ENCODE measurements at regions not wholly inside any gene's neighbourhood (a gene's known extent, or its start where the extent isn't known, plus 50 kb on each side); places are given as distances from the start of the nearest gene placed in this dataset.
A peak's percentile ranks its signal among the peaks of the same experiment; 100 is the strongest.
"Not testable (repeated sequence)": the region's sequence is repeated elsewhere in the genome, so short reads cannot be mapped to it uniquely, and the experiment has no call there.

DNA sequence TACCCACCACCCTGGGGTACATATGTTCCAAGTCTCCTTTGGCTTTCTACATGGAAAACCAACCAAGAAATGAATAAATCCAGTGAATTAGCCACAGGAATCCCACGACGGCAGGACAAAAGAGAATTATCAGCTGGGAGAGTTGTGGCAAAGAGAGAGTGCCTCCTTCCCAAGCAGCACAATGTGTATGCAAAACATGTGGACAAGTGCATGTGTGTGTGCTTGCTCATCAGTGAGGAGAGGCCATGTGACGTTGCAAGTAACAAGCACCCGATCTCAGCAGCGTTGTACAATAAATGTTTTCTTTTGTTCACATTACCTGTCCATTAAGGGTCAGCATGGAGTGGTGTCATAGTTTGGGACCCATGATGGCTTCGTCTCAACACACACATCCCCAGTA, 50.0 kb upstream of the EMX2 start:
- DNase-seq: no peak

DNA sequence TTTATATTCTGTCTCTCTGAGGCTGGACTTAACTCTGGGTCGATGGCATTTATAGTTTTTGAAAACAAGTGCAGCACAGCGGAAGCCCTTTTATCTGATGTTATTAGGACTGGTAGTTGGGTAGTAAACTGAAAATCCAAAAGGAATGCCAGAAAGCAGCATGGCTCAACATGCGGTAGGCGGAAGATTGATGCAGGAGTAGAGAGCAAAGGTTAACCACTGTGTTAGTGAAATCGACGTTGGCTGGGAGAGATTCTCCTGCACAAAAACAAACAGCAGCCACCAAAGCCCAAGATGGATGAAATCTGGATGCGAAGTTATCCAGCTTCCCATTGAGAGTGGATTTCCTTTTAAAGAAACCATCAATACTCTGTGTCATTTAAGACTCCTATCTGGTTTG, 54.5 kb upstream of the EMX2 start:
- DNase-seq: no peak

DNA sequence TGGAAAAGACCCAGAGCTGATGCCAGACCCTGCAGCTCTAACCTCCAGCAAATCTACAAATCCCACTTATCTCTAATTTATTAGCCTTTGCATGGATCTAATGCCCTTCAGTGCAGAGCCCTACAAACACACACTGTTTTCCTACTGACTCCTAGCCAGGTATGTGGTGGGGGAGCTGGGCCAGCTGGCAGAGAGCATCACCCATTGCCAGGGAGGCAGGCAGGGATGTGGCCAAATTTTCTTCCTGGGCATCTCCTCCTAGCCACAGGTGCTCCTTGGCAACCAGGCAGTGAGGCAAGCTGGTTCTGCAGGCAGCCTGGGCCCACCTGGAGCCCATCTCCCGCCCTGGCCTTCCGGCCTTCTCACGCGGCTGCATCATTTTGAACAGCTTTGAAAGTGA, 55.9 kb upstream of the EMX2 start:
- no peak for DNase-seq

DNA sequence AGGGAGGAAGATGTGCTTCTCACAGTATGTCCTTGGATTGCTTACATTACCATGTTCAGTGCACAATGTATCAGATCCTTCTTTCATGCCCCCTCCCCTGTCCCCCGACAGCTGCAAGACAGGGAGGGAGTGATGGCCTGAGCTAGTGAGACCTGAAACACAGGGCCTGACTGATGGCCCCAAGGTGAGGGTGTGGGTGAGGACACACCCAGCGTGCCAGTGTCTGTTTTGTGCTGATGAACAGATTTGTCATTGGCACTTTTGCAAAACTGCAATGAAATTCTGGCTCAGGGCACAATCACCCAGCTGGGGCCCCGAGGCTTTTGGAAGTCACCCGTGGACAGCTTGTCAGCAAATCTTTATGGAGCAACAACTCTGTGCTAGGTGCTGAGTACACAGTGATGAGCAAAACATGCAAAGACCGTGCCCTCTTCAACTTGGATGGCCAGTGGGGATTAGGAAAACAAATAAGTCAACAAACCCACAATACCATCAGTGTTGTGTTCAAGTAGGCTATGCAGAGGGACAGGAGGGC, 59.4 kb upstream of the EMX2 start:
- DNase-seq: no peak

DNA sequence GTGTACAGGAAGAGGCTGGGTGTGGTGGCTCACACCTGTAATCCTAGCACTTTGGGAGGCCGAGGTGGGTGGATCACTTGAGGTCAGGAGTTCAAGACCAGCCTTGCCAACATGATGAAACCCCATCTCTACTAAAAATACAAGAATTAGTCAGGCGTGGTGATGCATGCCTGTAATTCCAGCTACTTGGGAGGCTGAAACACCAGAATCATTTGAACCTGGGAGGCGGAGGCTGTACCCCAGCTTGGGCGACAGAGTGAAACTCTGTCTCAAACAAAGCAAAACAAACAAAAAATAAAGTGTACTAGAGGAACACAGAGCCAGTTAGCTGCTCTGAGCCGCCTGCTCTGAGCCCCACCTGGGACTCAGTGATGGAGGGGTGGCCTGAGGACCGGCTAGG, 61.5 kb upstream of the EMX2 start:
- DNase-seq: not testable (repeated sequence)

DNA sequence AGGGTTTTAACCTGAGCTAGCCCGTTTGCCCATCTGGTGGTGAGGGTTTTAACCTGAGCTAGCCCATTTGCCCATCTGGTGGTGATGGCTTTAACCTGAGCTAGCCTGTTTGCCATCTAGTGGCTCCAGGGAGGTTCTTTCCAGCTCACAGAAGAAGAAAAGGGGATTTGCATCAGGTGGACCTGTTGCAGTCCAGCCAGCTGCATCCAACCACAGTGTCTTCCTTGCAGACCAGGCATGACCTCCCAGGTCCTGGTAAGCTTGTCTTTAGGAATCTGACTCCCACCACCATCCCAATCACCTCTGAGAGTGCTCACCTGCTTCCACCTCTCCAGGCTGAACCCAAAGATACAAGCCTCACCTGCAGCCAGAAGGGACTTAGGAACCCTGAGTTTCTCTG, 62.4 kb upstream of the EMX2 start:
- no peak for DNase-seq

DNA sequence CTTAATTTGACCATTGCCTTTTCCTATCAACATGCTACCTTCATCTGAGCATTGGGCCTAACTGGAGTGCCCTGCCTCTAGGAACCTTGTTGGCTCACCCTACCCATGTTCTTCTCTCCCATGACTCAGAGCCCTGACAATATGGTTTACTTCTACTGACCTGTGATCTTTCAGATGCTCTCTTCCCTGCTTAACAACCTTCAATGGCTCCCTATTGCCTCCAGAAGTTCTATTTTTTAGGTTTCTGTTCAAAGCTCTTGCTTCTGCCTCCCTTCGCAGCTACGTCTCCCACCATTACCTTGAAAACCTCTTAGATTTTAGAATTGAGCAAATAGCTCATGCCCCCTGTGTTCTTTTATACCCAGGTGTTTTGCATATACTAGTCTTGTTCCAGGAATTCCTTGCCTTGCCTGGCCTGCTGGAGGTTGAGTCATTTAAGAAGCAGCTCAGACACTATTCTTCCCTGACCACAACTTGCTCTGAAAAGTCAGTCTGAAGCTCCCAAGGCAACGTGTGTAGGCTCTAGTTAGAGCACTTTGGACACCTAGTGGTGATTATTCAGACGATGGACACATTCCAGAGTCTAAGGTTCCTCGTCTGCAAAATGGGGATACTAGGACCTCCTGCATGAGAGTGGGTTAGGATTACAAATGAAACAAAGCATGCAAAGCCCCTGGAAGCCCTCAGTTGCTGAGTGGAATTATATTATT, 64.4 kb upstream of the EMX2 start:
- DNase-seq: peak; percentile 58

DNA sequence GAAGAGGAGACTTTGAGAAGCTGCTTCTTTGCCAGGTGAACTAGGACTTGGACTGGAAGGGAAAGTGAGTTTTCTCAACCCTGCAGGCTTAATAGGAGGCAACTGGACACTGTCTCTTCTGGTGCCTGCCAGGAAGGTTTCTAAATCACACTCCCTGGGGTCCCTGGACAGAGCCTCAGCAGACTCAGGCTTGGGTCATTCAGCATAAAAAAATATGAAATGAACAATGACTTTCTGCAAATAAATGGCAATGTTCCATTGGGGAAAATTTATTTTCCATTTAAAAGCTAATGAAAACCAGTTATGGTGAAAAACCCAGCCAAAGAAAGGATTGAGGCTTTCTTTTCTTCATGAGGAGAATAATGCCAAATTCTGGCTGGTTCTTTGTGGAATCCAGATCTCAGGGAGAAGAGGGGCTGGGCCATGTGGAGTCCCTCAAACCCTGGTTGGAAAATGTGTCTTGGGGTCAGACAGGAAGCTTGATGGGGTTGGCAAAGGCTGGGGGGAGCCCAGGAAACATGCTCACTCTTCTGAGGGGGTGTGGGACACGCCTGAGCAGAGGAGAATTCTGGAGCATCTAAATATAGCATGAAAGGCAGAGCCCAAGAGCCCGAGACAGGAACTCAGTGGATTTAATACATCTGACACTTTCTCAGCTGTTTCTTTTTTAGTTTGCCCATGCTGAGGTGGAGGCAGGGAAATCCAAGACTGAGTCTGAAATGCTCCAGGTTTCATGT, 65.2 kb upstream of the EMX2 start:
- no peak for DNase-seq

DNA sequence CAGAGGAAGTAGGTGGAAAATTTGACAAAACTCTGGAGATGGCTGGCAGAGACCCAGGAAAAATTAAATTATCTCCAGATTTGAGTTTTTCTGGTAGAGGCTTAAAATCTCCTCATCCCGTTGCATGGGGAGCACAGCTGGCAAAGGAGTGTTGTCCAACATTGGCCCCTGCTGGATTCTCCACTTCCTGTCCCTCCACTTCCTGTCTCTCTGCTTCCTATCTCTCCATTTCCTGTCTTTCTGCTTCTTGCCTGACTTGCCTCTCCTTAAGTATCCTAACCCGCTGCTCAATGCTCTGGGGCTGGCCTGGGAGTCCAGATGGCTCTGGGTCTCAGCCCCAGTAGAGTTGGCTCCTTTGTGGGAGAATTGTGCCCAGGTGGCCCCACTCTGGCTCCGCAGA, 65.8 kb upstream of the EMX2 start:
- no peak for DNase-seq

DNA sequence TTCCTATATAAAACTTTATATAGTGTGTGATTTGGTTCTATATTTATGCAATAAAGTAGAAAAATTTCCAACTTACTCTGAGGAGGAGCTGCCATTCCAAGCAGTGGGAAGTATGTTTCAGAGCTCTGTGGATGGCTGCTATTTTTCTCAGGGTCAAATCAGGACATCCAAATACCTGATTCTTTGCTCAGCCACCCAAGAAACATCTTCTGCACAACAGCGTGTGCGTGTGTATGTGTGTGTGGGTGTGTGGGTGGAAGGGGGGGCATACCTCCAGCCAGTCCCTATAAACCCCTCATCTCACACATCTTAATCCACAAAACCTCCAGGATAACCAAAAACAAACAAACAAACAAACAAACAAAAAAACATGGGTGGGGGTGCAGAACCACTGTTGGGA, 66.3 kb upstream of the EMX2 start:
- DNase-seq: no peak

DNA sequence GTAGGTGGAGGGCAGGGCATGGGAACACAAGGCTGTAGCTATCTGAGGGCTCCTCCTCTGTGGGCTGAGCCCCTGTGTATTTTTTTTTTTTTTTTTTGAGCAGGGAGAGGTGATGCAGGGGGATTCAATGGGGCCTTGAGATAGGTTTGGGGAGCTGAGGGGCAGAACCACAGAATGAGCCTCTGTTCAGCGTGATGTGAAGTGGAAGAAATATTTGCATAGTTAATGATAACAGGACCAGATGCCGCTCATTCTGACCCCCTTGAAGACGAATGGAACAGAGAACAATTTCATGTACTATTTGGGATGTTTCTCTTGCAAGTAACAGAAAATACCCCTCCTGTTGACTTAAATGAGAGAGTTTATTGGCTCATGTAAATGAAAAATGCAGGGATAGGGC, 69.7 kb upstream of the EMX2 start:
- DNase-seq: no peak

DNA sequence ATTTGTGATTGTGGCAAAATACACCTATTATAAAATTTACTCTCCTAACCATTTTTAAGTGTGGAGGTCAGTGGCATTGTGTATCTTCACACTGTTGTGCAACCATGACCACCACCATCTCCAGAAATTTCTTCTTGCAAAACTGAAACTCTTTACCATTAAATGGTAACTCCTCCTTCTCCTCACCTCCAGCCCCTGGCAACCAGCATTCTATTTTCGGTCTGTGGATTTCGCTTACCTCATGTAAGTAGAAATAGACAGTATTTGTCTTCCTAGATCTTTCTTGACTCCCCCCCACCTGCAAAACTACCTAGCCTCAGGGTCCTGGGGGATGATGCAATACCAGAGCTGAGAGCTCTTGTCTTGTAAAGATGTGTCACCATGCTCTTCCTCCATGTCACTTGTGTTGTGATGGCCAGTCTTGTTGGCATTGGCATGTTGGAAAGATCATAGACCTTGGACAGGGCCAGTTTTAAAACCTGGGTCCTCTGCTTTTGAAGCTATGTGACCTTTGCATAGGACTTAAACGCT, 71.1 kb upstream of the EMX2 start:
- no peak for DNase-seq

DNA sequence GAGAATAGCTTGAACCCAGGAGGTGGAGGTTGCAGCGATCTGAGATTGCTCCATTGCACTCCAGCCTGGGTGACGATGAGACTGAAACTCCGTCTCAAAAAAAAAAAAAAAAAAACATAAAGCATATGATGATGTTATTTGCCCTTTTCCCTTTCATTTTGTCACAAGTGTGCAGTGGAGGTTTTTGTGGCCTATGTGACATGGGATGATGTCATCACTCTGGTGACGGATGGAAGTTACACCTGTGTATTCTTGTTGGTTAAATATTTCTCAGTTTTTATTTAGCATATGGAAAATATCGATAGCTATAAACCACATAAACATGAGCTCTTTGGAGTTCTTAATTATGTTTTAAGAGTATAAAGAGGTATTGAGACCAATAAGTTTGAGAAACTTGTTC, 71.8 kb upstream of the EMX2 start:
- DNase-seq: no peak

DNA sequence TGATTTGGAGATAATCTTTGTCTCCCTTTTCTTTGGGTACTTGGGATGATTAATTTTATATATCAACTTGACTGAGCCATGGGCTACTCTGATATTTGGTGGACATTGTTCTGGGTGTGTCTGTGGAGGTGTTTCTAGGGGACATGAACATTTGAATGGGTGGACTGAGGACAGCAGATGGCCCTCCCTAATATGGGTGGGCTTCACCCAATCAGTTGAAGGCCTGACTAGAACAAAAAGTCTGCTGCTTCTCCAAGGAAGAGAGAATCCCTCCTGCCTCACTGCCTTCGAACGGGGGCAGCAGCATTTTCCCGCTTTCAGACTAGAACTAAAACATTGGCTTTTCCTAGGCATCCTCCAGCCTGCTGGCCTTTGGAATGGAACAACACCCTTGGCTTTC, 73.9 kb upstream of the EMX2 start:
- no peak for DNase-seq

DNA sequence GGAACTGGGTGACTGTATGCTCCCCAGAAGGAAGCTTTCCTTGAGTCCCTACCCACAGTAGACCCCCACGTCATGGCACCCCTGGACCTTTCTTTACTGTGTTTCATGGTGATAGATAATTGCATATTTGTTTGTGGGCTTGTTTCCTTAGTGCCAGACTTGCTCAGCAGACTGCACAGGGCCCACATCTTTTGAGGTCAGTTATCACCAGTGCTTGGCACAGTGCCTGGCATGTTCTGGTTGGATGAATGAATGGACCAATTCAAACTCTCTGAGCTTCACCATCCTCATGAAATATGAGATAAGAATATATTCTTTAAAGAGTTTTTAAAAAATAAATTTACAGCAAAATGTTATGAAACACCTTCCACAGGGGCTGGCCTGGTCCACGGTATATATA, 78.4 kb upstream of the EMX2 start:
- DNase-seq: no peak

DNA sequence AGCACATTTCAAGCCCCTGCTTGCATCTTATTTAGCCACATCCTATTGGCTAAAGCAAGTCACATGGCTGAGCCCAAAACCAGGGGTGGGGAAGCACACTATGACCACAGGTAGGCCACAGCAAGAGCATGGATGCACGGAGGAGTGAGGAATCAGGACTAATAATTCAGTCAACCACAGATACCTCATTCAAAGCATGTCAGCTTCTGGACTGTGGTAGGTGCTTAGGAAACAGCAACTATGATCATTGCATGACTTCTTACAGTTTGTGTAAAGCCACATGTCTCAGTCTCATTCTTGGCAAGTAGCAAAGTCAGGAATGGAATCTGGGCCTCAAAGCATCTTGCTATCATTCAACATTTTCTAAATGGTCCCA, 79.0 kb upstream of the EMX2 start:
- DNase-seq: no peak

DNA sequence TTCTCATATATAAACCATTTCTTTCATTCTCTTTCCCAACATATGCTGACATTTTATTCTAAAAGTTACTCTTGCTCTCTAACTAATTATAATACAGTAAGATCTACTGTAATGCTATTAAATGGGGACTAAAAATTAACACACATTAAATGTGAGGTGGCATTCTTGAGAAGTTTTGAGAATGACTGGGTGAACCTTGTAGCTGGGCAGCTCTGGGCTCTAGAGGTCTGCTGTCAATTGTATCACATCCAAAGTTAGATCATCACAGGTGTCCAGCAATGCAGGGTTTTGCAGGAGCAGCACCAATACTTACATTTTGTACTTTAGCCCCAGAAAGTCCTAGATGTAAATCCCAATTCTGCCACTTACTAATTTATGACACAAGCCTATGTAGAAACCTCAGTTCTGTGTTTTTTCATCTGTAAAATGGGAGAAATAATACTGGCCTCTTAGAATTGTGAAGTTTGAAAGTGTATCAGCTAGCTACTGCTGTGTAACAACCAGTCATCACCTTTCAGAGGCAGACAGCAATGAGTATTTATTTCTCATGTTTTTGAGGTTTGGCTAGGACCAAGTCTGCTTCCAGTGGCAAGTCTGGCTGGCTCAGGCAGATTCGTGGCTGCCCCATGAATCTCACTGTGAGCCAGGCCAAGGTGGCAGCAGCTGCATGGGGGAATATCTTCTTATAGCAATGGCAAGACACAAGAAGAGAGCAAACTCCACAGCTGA, 79.6 kb upstream of the EMX2 start:
- DNase-seq: no peak

DNA sequence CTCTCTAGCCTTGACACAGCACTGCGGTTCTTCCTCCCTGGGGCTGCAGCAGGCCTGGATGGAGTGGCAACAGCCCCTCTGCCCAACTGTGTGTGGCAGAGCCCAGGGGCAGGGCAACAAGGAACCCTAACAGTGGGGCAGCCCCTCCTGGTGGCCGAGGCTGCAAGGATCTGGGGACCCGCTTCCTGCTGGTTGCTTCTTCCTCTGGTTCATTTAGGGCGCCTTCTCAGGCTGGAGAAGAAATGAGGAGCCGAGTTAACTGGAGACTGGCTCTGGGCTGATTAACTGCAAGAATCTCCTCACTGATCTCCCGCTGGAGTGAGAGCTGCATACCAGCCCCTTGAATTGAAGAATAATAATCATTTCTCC, 80.1 kb upstream of the EMX2 start:
- DNase-seq: peak; percentile 31

DNA sequence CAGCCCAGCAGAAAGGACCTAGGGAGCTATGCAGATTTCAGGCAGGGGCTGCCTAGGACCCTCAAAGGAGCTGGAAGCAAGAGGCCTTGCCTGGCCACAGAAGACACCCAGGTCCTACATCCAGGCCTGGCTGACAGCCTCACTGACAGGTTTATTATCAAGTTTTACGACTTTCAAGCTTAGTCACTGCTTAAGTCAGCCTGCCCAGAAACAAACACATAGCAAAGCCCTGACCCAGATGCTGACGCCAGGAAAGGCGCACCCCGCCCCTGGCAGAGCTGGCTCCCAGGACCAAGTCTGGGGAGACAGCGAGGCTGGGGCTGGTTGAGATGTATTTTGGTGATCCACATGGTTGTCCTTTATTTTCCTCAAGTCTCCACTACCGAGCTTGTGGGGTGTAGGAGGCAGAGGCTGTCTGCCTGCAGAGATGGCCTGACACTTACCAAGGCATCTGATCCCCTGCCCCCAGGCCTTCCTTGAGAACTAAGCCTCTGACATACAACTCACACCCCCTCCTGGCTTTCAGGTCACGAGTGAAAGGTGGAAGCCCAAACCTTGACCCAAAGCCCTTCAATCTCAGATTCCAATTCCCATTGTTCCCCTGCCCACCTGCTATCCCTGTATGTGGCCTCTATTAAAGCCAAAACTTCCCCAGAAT, 80.7 kb upstream of the EMX2 start:
- peak; percentile 79 for DNase-seq

DNA sequence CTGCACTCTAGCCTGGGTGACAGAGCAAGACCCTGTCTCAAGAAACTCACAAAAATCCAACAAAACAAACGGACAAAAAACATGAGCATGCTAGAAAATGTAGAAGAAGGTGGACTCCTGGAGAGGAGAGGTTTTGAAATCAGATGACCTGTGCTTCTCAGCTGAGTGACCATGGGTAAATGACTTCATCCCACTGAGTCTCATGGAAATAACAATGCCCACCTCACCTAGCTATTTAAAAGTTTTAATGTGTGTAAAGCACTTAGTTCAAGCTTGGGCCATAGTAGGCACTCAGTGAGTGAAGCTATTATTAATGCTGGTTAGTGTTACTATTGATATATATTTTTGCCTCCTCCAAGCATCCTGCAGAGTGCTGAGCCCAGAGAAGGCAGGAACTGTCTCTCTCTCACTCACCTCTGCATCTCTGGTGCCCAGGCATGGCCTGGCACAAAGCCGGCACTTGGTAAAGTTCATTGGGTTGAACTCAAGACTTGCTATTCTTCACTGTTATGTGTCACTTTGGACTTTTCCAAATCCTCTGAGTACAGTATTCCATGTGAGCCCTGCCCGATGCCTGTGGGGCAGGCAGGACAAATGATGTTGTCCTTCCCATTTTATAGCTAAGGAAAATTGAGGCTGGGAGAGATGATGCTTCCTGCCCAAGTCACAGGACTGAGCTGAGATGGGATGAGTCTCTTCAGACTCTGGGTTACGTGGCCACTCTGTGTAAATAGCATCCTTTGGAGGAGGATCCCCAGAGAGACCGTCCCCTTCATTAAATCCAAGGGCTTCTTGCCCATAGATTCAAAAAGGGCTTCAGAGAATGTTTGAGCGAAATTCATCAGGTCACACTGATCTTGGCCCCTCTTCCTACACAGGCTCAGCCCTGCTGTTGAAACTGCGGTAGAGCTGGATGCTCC, 81.4 kb upstream of the EMX2 start:
- no peak for DNase-seq

DNA sequence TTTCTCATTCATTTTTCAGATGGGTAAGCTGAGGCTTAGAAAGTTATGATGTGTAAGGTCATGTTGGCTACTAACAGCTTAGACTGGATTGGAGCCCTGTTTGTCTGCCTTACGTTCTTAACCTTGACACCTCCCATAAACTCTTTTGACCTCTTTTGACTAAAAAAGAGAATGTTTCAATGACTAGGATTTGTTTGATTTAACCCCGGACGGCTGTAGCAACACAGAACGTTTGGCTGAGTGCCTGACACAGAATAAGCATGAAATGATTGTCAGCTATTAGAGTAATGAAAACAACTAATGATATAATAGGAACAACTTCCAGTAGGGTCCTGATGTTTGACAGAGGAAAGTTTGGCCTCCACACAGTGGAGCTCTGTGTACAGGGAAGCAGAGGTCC, 83.3 kb upstream of the PDZD8 start:
- no peak for DNase-seq

DNA sequence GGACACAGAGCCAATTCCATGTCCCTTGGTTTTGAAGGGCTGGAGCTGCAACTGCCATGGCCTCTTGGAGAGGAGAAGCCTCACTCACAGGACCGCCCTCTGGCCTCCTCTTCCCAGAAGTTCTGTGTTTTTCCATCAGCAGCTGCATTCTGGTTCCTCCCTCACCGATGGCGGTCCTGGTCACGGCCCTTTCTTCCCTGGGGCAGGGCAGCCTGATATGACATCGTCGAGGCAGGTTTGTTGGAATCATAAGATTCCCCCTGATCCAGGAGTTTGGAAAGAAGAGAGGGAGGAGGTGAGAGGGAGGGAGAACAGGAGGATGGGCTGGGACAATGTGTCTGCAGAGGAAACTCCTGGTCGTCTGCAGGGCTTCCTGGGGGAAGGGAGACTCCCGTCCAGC, 82.7 kb upstream of the PDZD8 start:
- DNase-seq: no peak

All from dermis blood vessel endothelial cell (primary cell).